ENCODE measurements at regions not wholly inside any gene's neighbourhood (a gene's known extent, or its start where the extent isn't known, plus 50 kb on each side); places are given as distances from the start of the nearest gene placed in this dataset.

GRCh38 chr10:52609626-52610240 is 162.9 kb downstream of the MBL2 start:
- Histone ChIP-seq H3K27me3 (ENCODE audit: insufficient read depth, low read length) (no peaks in the 10 kb centered on the region), H3K4me3 (ENCODE audit: low read length) (no peak overlapping the region), H3K9me3 (ENCODE audit: insufficient read depth, low read depth, low read length) (no peaks in the 10 kb centered on the region), H3K4me1 (ENCODE audit: insufficient read depth, low read length) (no peaks in the 10 kb centered on the region), H3K36me3 (ENCODE audit: insufficient read depth, low read length) (no peaks in the 10 kb centered on the region), H3K27ac (ENCODE audit: low read depth, low read length) (no peak overlapping the region), H3K9ac (ENCODE audit: low read depth, low read length) (no peak overlapping the region)
- 96% methylated on average over 5 of the region's 5 CpGs for WGBS

GRCh38 chr10:52615331-52615730 is 157.3 kb downstream of the MBL2 start:
- no peak overlapping the region for H3K9ac ChIP-seq (ENCODE audit: low read depth, low read length)
- no peaks in the 10 kb centered on the region for H3K4me1 ChIP-seq (ENCODE audit: insufficient read depth, low read length)
- H3K9me3 ChIP-seq (ENCODE audit: insufficient read depth, low read depth, low read length): no peaks in the 10 kb centered on the region
- no peak overlapping the region for H3K27ac ChIP-seq (ENCODE audit: low read depth, low read length)
- H3K4me3 ChIP-seq (ENCODE audit: low read length): no peak overlapping the region
- no peaks in the 10 kb centered on the region for H3K36me3 ChIP-seq (ENCODE audit: insufficient read depth, low read length)
- no peaks in the 10 kb centered on the region for H3K27me3 ChIP-seq (ENCODE audit: insufficient read depth, low read length)

GRCh38 chr10:52615756-52616394 is 156.7 kb downstream of the MBL2 start:
- no peaks in the 10 kb centered on the region for H3K4me1 ChIP-seq (ENCODE audit: insufficient read depth, low read length)
- H3K9me3 ChIP-seq (ENCODE audit: insufficient read depth, low read depth, low read length): no peaks in the 10 kb centered on the region
- WGBS: 88% methylated on average over 3 of the region's 3 CpGs
- no peak overlapping the region for H3K9ac ChIP-seq (ENCODE audit: low read depth, low read length)
- H3K4me3 ChIP-seq (ENCODE audit: low read length): no peak overlapping the region
- no peaks in the 10 kb centered on the region for H3K27me3 ChIP-seq (ENCODE audit: insufficient read depth, low read length)
- H3K36me3 ChIP-seq (ENCODE audit: insufficient read depth, low read length): no peaks in the 10 kb centered on the region
- H3K27ac ChIP-seq (ENCODE audit: low read depth, low read length): no peak overlapping the region

GRCh38 chr10:52616395-52616764 is 156.2 kb downstream of the MBL2 start:
- H3K27me3 ChIP-seq (ENCODE audit: insufficient read depth, low read length): no peaks in the 10 kb centered on the region
- H3K36me3 ChIP-seq (ENCODE audit: insufficient read depth, low read length): no peaks in the 10 kb centered on the region
- no peak overlapping the region for H3K9ac ChIP-seq (ENCODE audit: low read depth, low read length)
- no peak overlapping the region for H3K4me3 ChIP-seq (ENCODE audit: low read length)
- H3K9me3 ChIP-seq (ENCODE audit: insufficient read depth, low read depth, low read length): no peaks in the 10 kb centered on the region
- H3K27ac ChIP-seq (ENCODE audit: low read depth, low read length): no peak overlapping the region
- no CpG with 5 or more reads among the region's 1 CpG for WGBS
- H3K4me1 ChIP-seq (ENCODE audit: insufficient read depth, low read length): no peaks in the 10 kb centered on the region

- Histone ChIP-seq H3K36me3 (ENCODE audit: insufficient read depth, low read length) (no peaks in the 10 kb centered on the region), H3K4me3 (ENCODE audit: low read length) (no peak overlapping the region), H3K27me3 (ENCODE audit: insufficient read depth, low read length) (no peaks in the 10 kb centered on the region), H3K27ac (ENCODE audit: low read depth, low read length) (no peak overlapping the region), H3K9me3 (ENCODE audit: insufficient read depth, low read depth, low read length) (no peaks in the 10 kb centered on the region), H3K4me1 (ENCODE audit: insufficient read depth, low read length) (no peaks in the 10 kb centered on the region), H3K9ac (ENCODE audit: low read depth, low read length) (no peak overlapping the region)
- no CpG with 5 or more reads among the region's 1 CpG for WGBS
These were observed 155.2 kb downstream of the MBL2 start for GRCh38 chr10:52617346-52617745.

GRCh38 chr10:52619052-52619451 is 153.5 kb downstream of the MBL2 start:
- WGBS: 95% methylated on average over 1 of the region's 1 CpG
- Histone ChIP-seq H3K9me3 (ENCODE audit: insufficient read depth, low read depth, low read length) (no peaks in the 10 kb centered on the region), H3K36me3 (ENCODE audit: insufficient read depth, low read length) (no peaks in the 10 kb centered on the region), H3K4me1 (ENCODE audit: insufficient read depth, low read length) (no peaks in the 10 kb centered on the region), H3K9ac (ENCODE audit: low read depth, low read length) (no peak overlapping the region), H3K4me3 (ENCODE audit: low read length) (no peak overlapping the region), H3K27me3 (ENCODE audit: insufficient read depth, low read length) (no peaks in the 10 kb centered on the region), H3K27ac (ENCODE audit: low read depth, low read length) (no peak overlapping the region)

GRCh38 chr10:52621635-52622079 is 150.9 kb downstream of the MBL2 start:
- Histone ChIP-seq H3K4me3 (ENCODE audit: low read length) (no peak overlapping the region), H3K4me1 (ENCODE audit: insufficient read depth, low read length) (no peaks in the 10 kb centered on the region), H3K9ac (ENCODE audit: low read depth, low read length) (no peak overlapping the region), H3K36me3 (ENCODE audit: insufficient read depth, low read length) (no peaks in the 10 kb centered on the region), H3K9me3 (ENCODE audit: insufficient read depth, low read depth, low read length) (no peaks in the 10 kb centered on the region), H3K27ac (ENCODE audit: low read depth, low read length) (no peak overlapping the region), H3K27me3 (ENCODE audit: insufficient read depth, low read length) (no peaks in the 10 kb centered on the region)
- WGBS: 78% methylated on average over 1 of the region's 2 CpGs

- Histone ChIP-seq H3K27ac (ENCODE audit: low read depth, low read length) (no peak overlapping the region), H3K9ac (ENCODE audit: low read depth, low read length) (no peak overlapping the region), H3K27me3 (ENCODE audit: insufficient read depth, low read length) (no peaks in the 10 kb centered on the region), H3K4me3 (ENCODE audit: low read length) (no peak overlapping the region), H3K36me3 (ENCODE audit: insufficient read depth, low read length) (no peaks in the 10 kb centered on the region), H3K9me3 (ENCODE audit: insufficient read depth, low read depth, low read length) (no peaks in the 10 kb centered on the region), H3K4me1 (ENCODE audit: insufficient read depth, low read length) (no peaks in the 10 kb centered on the region)
- WGBS: 95% methylated on average over 2 of the region's 2 CpGs
These were observed 148.8 kb downstream of the MBL2 start for GRCh38 chr10:52623761-52624160.

- no peak overlapping the region for H3K9ac ChIP-seq (ENCODE audit: low read depth, low read length)
- H3K4me3 ChIP-seq (ENCODE audit: low read length): no peak overlapping the region
- no peaks in the 10 kb centered on the region for H3K9me3 ChIP-seq (ENCODE audit: insufficient read depth, low read depth, low read length)
- peaks cover 3% of the 10 kb centered on the region; the same call in 1 of the 2 replicates for H3K4me1 ChIP-seq (ENCODE audit: insufficient read depth, low read length)
- no peak overlapping the region for H3K27ac ChIP-seq (ENCODE audit: low read depth, low read length)
- H3K27me3 ChIP-seq (ENCODE audit: insufficient read depth, low read length): no peaks in the 10 kb centered on the region
- no peaks in the 10 kb centered on the region for H3K36me3 ChIP-seq (ENCODE audit: insufficient read depth, low read length)
These were observed 145.3 kb downstream of the MBL2 start for GRCh38 chr10:52627279-52627678.

GRCh38 chr10:52631146-52631545 is 141.4 kb downstream of the MBL2 start:
- H3K36me3 ChIP-seq (ENCODE audit: insufficient read depth, low read length): no peaks in the 10 kb centered on the region
- H3K4me3 ChIP-seq (ENCODE audit: low read length): no peak overlapping the region
- H3K27me3 ChIP-seq (ENCODE audit: insufficient read depth, low read length): no peaks in the 10 kb centered on the region
- whole genome bisulfite sequencing: 48% methylated on average over 2 of the region's 2 CpGs
- H3K27ac ChIP-seq (ENCODE audit: low read depth, low read length): no peak overlapping the region
- H3K9me3 ChIP-seq (ENCODE audit: insufficient read depth, low read depth, low read length): no peaks in the 10 kb centered on the region
- no peak overlapping the region for H3K9ac ChIP-seq (ENCODE audit: low read depth, low read length)
- H3K4me1 ChIP-seq (ENCODE audit: insufficient read depth, low read length): peaks cover 11% of the 10 kb centered on the region

- H3K27me3 ChIP-seq (ENCODE audit: insufficient read depth, low read length): no peaks in the 10 kb centered on the region
- H3K36me3 ChIP-seq (ENCODE audit: insufficient read depth, low read length): no peaks in the 10 kb centered on the region
- H3K27ac ChIP-seq (ENCODE audit: low read depth, low read length): no peak overlapping the region
- no peak overlapping the region for H3K4me3 ChIP-seq (ENCODE audit: low read length)
- H3K4me1 ChIP-seq (ENCODE audit: insufficient read depth, low read length): peaks cover 11% of the 10 kb centered on the region
- no peak overlapping the region for H3K9ac ChIP-seq (ENCODE audit: low read depth, low read length)
- H3K9me3 ChIP-seq (ENCODE audit: insufficient read depth, low read depth, low read length): no peaks in the 10 kb centered on the region
These were observed 140.9 kb downstream of the MBL2 start for GRCh38 chr10:52631648-52632047.

GRCh38 chr10:52632591-52632990 is 140.0 kb downstream of the MBL2 start:
- Histone ChIP-seq H3K9ac (ENCODE audit: low read depth, low read length) (no peak overlapping the region), H3K36me3 (ENCODE audit: insufficient read depth, low read length) (no peaks in the 10 kb centered on the region), H3K4me1 (ENCODE audit: insufficient read depth, low read length) (peaks cover 11% of the 10 kb centered on the region), H3K9me3 (ENCODE audit: insufficient read depth, low read depth, low read length) (no peaks in the 10 kb centered on the region), H3K27me3 (ENCODE audit: insufficient read depth, low read length) (no peaks in the 10 kb centered on the region), H3K27ac (ENCODE audit: low read depth, low read length) (no peak overlapping the region), H3K4me3 (ENCODE audit: low read length) (no peak overlapping the region)
- WGBS: 58% methylated on average over 2 of the region's 3 CpGs

Measured in HUES64 (cell line).